ENCODE measurements at regions not wholly inside any gene's neighbourhood (a gene's known extent, or its start where the extent isn't known, plus 50 kb on each side); places are given as distances from the start of the nearest gene placed in this dataset.
"Not testable (repeated sequence)": the region's sequence is repeated elsewhere in the genome, so short reads cannot be mapped to it uniquely, and the experiment has no call there.

- DNase-seq (ENCODE audit: low read depth), result not testable (repeated sequence)
Observed at GRCh38 chr15:84153655-84154140, 81.9 kb upstream of the GOLGA6L4 start.

- not testable (repeated sequence) for DNase-seq (ENCODE audit: low read depth)
Observed at GRCh38 chr15:84154314-84154713, 81.3 kb upstream of the GOLGA6L4 start.

- not testable (repeated sequence) for DNase-seq (ENCODE audit: low read depth)
Observed at GRCh38 chr15:84154787-84155186, 80.8 kb upstream of the GOLGA6L4 start.

GRCh38 chr15:84155792-84156587 lies 79.6 kb upstream of the GOLGA6L4 start:
- DNase-seq (ENCODE audit: low read depth), result not testable (repeated sequence)

- not testable (repeated sequence) for DNase-seq (ENCODE audit: low read depth)
Observed at GRCh38 chr15:84156588-84156840, 79.1 kb upstream of the GOLGA6L4 start.

- DNase-seq (ENCODE audit: low read depth), result not testable (repeated sequence)
Observed at GRCh38 chr15:84157056-84157632, 78.4 kb upstream of the GOLGA6L4 start.

GRCh38 chr15:84157857-84158256 lies 77.7 kb upstream of the GOLGA6L4 start:
- not testable (repeated sequence) for DNase-seq (ENCODE audit: low read depth)

GRCh38 chr15:84159346-84160269 lies 76.0 kb upstream of the GOLGA6L4 start:
- not testable (repeated sequence) for DNase-seq (ENCODE audit: low read depth)

- DNase-seq (ENCODE audit: low read depth), result not testable (repeated sequence)
Observed at GRCh38 chr15:84164423-84165292, 70.9 kb upstream of the GOLGA6L4 start.

- not testable (repeated sequence) for DNase-seq (ENCODE audit: low read depth)
Observed at GRCh38 chr15:84170029-84170428, 65.5 kb upstream of the GOLGA6L4 start.

GRCh38 chr15:84173231-84173610 lies 62.4 kb upstream of the GOLGA6L4 start:
- not testable (repeated sequence) for DNase-seq (ENCODE audit: low read depth)
